Retina (tissue), 1 donor: ENCODE measurements at regions not wholly inside any gene's neighbourhood (a gene's known extent, or its start where the extent isn't known, plus 50 kb on each side); places are given as distances from the start of the nearest gene placed in this dataset.
"Not testable (repeated sequence)": the region's sequence is repeated elsewhere in the genome, so short reads cannot be mapped to it uniquely, and the experiment has no call there.

Experiments used
- DNase-seq: peaks from one replicate; pipeline ENCODE4 v3.0.0-alpha.2; 2016

GRCh38 chr9:33740075-33740474 lies 55.3 kb upstream of the PRSS3 start:
- DNase-seq, result no peak

- not testable (repeated sequence) for DNase-seq
These were observed 54.4 kb upstream of the PRSS3 start for GRCh38 chr9:33740958-33741357.

DNA sequence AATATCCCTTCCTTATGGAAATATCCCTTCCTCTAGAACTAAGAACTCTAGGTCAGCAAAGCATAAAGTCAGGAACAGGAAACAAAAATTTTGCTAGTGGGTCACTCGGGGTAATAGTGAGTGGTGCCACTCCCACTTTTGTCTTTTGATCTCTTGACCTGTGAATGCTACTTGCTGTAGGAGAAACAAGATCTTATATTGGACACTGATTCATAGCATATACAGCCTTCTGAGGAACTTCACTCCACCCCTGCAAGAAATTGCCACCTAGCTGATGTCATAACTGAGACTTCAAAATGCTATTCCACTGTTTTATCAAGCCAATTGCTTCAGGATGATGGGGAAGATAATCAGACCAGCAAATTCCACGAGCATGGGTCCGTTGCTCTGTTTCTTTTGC lies 53.3 kb upstream of the PRSS3 start:
- DNase-seq, result no peak

DNA sequence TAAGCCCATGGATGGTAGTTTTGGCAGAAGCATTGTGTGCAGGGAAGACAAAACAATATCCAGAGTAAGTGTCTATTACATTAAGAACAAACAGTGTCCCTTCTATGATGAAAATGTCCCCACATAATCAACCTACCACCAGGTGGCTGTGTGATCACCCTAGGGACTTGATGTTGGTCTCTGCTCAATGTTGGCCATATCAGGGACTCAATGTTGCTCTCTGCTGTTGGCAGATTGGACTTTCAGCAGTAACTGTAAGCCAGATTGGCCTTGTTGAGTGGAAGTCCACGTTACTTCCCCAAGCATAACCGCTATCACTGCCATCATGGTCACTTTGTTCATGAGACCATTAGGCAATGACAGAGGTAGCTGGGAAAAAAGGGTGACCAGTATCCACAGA lies 52.8 kb upstream of the PRSS3 start:
- DNase-seq, result no peak
